GM23248 (cell line): ENCODE measurements at regions not wholly inside any gene's neighbourhood (a gene's known extent, or its start where the extent isn't known, plus 50 kb on each side); places are given as distances from the start of the nearest gene placed in this dataset.
"Not testable (repeated sequence)": the region's sequence is repeated elsewhere in the genome, so short reads cannot be mapped to it uniquely, and the experiment has no call there.

Source experiments
- DNase-seq: peaks from one replicate; pipeline ENCODE4 v3.0.0-alpha.2; 2015
- H2AFZ ChIP-seq: fragments of 200-600 bp; sonication (generic); 2 replicates; pipeline ENCODE4 v1.6.1; 2016; ENCODE audit warnings: antibody characterized with exemption
- H3F3A ChIP-seq: fragments of 200-600 bp; sonication (generic); 2 replicates; pipeline ENCODE4 v1.6.1; 2016; ENCODE audit warnings: mild to moderate bottlenecking, antibody characterized with exemption, mixed run types; ENCODE audit not compliant: insufficient read depth
- H3K27ac ChIP-seq: fragments of 200-600 bp; sonication (generic); 2 replicates; pipeline ENCODE4 v1.5.1; 2016; ENCODE audit warnings: mild to moderate bottlenecking
- H3K27me3 ChIP-seq: fragments of 200-600 bp; sonication (generic); replicated peaks from 2 replicates; pipeline ENCODE4 v1.6.1; 2016; ENCODE audit warnings: mild to moderate bottlenecking; ENCODE audit not compliant: insufficient read depth
- H3K36me3 ChIP-seq: fragments of 200-600 bp; sonication (generic); 2 replicates; pipeline ENCODE4 v1.6.1; 2016; ENCODE audit warnings: low read depth, mild to moderate bottlenecking
- H3K4me1 ChIP-seq: fragments of 200-600 bp; sonication (generic); 2 replicates; pipeline ENCODE4 v1.6.1; 2016; ENCODE audit warnings: mild to moderate bottlenecking; ENCODE audit not compliant: insufficient read depth
- H3K4me2 ChIP-seq: fragments of 200-600 bp; sonication (generic); one replicate; pipeline ENCODE4 v1.6.1; 2016; ENCODE audit warnings: mild to moderate bottlenecking; ENCODE audit not compliant: unreplicated experiment
- H3K4me3 ChIP-seq: fragments of 200-600 bp; sonication (generic); 2 replicates; pipeline ENCODE4 v1.5.1; 2016; ENCODE audit warnings: mild to moderate bottlenecking
- H3K79me2 ChIP-seq: fragments of 200-600 bp; sonication (generic); 2 replicates; pipeline ENCODE4 v1.6.1; 2016; ENCODE audit warnings: mild to moderate bottlenecking; ENCODE audit not compliant: insufficient read depth
- H3K9ac ChIP-seq: fragments of 200-600 bp; sonication (generic); 2 replicates; pipeline ENCODE4 v1.6.1; 2016; ENCODE audit warnings: mild to moderate bottlenecking
- H3K9me2 ChIP-seq: fragments of 200-600 bp; sonication (generic); 2 replicates; pipeline ENCODE4 v1.6.1; 2016; ENCODE audit warnings: mixed run types, mild to moderate bottlenecking, moderate library complexity; ENCODE audit not compliant: insufficient read depth
- H3K9me3 ChIP-seq: fragments of 200-600 bp; sonication (generic); one replicate; pipeline ENCODE4 v1.6.1; 2017; ENCODE audit warnings: low read depth
- H4K20me1 ChIP-seq: fragments of 200-600 bp; sonication (generic); 2 replicates; pipeline ENCODE4 v1.6.0; 2016; ENCODE audit not compliant: insufficient read depth
- EZH2 ChIP-seq: fragments of 200-600 bp; sonication (generic); IDR thresholded peaks from 2 replicates; pipeline ENCODE4 v1.6.1; 2018; ENCODE audit warnings: antibody characterized with exemption, mild to moderate bottlenecking; ENCODE audit not compliant: insufficient read depth, poor library complexity, severe bottlenecking
- EZH2phosphoT487 ChIP-seq: fragments of 200-600 bp; sonication (generic); IDR thresholded peaks from 2 replicates; pipeline ENCODE4 v1.6.1; 2018; ENCODE audit warnings: antibody characterized with exemption, moderate library complexity, mild to moderate bottlenecking, low read depth; ENCODE audit not compliant: insufficient read depth
- WGBS, 2 experiments: methylation state at CpG; one replicate each; pipeline ENCODE4 v1.1.6; 2015 to 2017; ENCODE audit warnings: low lambda C conversion rate in 2 of 2, low coverage in 1 of 2; ENCODE audit errors: missing lambda C conversion rate in 2 of 2; 5-methylcytosine and 5-hydroxymethylcytosine counted together
- in situ Hi-C: fragments of 300-500 bp; cut with MboI; formaldehyde crosslinking; loops from 2 replicates; pipeline ENCODE4 v1.15.0; 2020

DNA sequence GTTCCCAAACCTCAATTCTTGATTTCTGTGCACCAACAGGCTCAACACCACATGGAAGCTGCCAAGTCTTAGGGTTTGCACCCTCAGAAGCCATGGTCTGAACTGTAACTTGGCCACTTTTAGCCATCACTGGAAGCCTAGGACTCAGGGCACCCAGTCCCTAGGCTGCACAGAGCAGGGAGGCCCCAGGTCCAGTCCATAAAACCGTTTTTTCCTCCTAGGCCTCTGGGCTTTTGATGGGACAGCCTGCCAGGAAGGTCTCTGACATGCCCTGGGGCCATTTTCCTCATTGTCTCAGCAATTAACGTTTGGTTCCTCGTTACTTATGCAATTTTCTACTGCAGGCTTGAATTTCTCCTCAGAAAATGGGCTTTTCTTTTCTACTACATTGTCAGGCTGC is 1259.6 kb downstream of the RAPGEF2 start:
- Histone ChIP-seq H3K9me3 (no peaks in the 10 kb centered on the region), H3K79me2 (no peaks in the 10 kb centered on the region), H3K9ac (no peak overlapping the region), H4K20me1 (no peaks in the 10 kb centered on the region), H3F3A (no peaks in the 10 kb centered on the region), H3K4me3 (no peak overlapping the region), H3K36me3 (no peaks in the 10 kb centered on the region), H2AFZ (no peak overlapping the region), H3K27me3 (no peaks in the 10 kb centered on the region), H3K4me1 (no peaks in the 10 kb centered on the region), H3K4me2 (no peak overlapping the region), H3K27ac (no peak overlapping the region), H3K9me2 (no peaks in the 10 kb centered on the region)
- in situ Hi-C loops = no loop called here
- WGBS, 2 experiments = 2 to 5% methylated on average over 3 of the region's 3 CpGs
- DNase-seq = no peak
- TF ChIP-seq EZH2phosphoT487 = no peak
- no peak for TF ChIP-seq EZH2

GRCh38 chr4:160364217-160364616 is 1261.3 kb downstream of the RAPGEF2 start:
- Histone ChIP-seq H2AFZ (no peak overlapping the region), H3K4me2 (no peak overlapping the region), H3K9ac (no peak overlapping the region), H3K4me3 (no peak overlapping the region), H3K27me3 (no peaks in the 10 kb centered on the region), H4K20me1 (no peaks in the 10 kb centered on the region), H3F3A (no peaks in the 10 kb centered on the region), H3K27ac (no peak overlapping the region), H3K79me2 (no peaks in the 10 kb centered on the region), H3K9me3 (no peaks in the 10 kb centered on the region), H3K4me1 (no peaks in the 10 kb centered on the region), H3K36me3 (no peaks in the 10 kb centered on the region), H3K9me2 (no peaks in the 10 kb centered on the region)
- in situ Hi-C loops = no loop called here
- no peak for DNase-seq
- no peak for TF ChIP-seq EZH2phosphoT487
- no peak for TF ChIP-seq EZH2

GRCh38 chr4:160364665-160365064 is 1261.8 kb downstream of the RAPGEF2 start:
- H2AFZ ChIP-seq, H3K9ac ChIP-seq, H4K20me1 ChIP-seq, H3K79me2 ChIP-seq, H3F3A ChIP-seq, H3K9me3 ChIP-seq, H3K4me1 ChIP-seq, DNase-seq, H3K9me2 ChIP-seq, H3K4me3 ChIP-seq, H3K27ac ChIP-seq, H3K36me3 ChIP-seq, in situ Hi-C loops, H3K4me2 ChIP-seq, H3K27me3 ChIP-seq: not testable (repeated sequence)
- 13 to 23% methylated on average over 5 to 6 of the region's 6 CpGs for WGBS, 2 experiments

DNA sequence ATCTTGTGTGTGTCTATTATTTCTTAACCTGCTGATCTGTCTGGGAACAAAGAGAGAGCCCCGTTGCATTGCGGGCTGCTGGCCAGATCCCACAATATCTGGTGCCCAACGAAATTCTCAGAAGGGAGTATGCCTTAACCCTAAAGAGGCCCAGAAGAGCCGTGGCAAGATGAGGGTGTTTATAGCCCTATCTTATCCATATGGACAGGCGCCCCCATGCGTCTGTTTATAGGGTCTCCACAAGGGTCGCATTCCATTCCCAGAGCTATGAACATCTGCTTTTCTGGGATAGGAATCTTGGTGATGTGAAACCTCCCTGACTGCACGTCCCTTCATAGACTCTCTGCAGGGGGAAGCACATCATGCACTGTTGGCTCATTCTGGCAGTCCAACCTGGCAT is 1262.5 kb downstream of the RAPGEF2 start:
- H2AFZ ChIP-seq, H3K36me3 ChIP-seq, H3K27me3 ChIP-seq, H3K27ac ChIP-seq, H3K4me3 ChIP-seq, H4K20me1 ChIP-seq, H3K79me2 ChIP-seq, DNase-seq, H3K9ac ChIP-seq, H3K9me2 ChIP-seq, H3F3A ChIP-seq, H3K4me1 ChIP-seq, in situ Hi-C loops, H3K4me2 ChIP-seq, H3K9me3 ChIP-seq: not testable (repeated sequence)
- WGBS, 2 experiments = 3 to 8% methylated on average over 8 of the region's 8 CpGs

DNA sequence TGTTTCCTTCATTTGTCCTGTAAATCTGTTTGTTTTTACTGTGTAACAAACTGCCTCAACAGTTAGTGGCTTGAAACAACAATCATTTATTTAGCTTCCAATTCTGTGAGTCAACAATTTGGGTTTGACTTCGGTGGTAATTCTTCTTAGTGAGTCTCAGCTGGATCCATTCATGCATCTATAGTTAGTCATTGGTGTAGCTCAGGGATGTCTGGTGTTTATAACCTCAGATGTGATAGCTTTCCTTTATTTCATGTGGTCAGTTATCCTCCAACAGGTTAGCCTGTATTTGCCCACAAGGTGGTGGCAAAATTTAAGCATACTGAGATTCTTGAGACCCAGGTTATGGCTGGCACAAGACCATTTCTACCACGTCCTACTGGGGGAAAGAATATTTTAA is 1267.2 kb downstream of the RAPGEF2 start:
- in situ Hi-C loops = no loop called here
- Histone ChIP-seq H3K4me3 (no peak overlapping the region), H3K27ac (no peak overlapping the region), H3K9ac (no peak overlapping the region), H3F3A (no peaks in the 10 kb centered on the region), H3K9me2 (no peaks in the 10 kb centered on the region), H3K36me3 (no peaks in the 10 kb centered on the region), H4K20me1 (no peaks in the 10 kb centered on the region), H3K4me1 (no peaks in the 10 kb centered on the region), H3K9me3 (no peaks in the 10 kb centered on the region), H3K27me3 (no peaks in the 10 kb centered on the region), H3K4me2 (no peak overlapping the region), H3K79me2 (no peaks in the 10 kb centered on the region), H2AFZ (no peak overlapping the region)
- no peak for DNase-seq
- WGBS, 2 experiments = 5 to 8% methylated on average over 2 of the region's 2 CpGs
- TF ChIP-seq EZH2phosphoT487 = no peak
- TF ChIP-seq EZH2 = no peak
